Bone marrow (tissue), 2 donors: ENCODE measurements at regions not wholly inside any gene's neighbourhood (a gene's known extent, or its start where the extent isn't known, plus 50 kb on each side); places are given as distances from the start of the nearest gene placed in this dataset.
"Not testable (repeated sequence)": the region's sequence is repeated elsewhere in the genome, so short reads cannot be mapped to it uniquely, and the experiment has no call there.

ENCODE experiments used
- DNase-seq, 2 donors: peaks; one replicate each; lab custom pipeline; 2025; lab: John Stamatoyannopoulos, UW

- no peak for DNase-seq
Observed at GRCh38 chr2:83253848-83254247, 1205.2 kb downstream of the SUCLG1 start.

GRCh38 chr2:83251321-83251872 is 1207.7 kb downstream of the SUCLG1 start:
- no peak for DNase-seq

GRCh38 chr2:83245806-83246537 is 1213.1 kb downstream of the SUCLG1 start:
- DNase-seq = not testable (repeated sequence)

GRCh38 chr2:83240611-83241010 is 1218.5 kb downstream of the SUCLG1 start:
- DNase-seq = no peak

GRCh38 chr2:83238111-83238510 is 1221.0 kb downstream of the SUCLG1 start:
- DNase-seq = no peak

- DNase-seq = no peak
Observed at GRCh38 chr2:83234246-83234645, 1224.8 kb downstream of the SUCLG1 start.

- no peak for DNase-seq
Observed at GRCh38 chr2:83233781-83234180, 1225.3 kb downstream of the SUCLG1 start.

- no peak for DNase-seq
Observed at GRCh38 chr2:83233326-83233725, 1225.8 kb downstream of the SUCLG1 start.

- DNase-seq = no peak
Observed at GRCh38 chr2:83229443-83229842, 1229.6 kb downstream of the SUCLG1 start.

GRCh38 chr2:83224591-83225200 is 1234.4 kb downstream of the SUCLG1 start:
- DNase-seq = no peak

- DNase-seq = no peak
Observed at GRCh38 chr2:83221258-83221657, 1237.8 kb downstream of the SUCLG1 start.

- no peak for DNase-seq
Observed at GRCh38 chr2:83217854-83218253, 1241.2 kb downstream of the SUCLG1 start.

- no peak for DNase-seq
Observed at GRCh38 chr2:83196225-83196624, 1262.9 kb downstream of the SUCLG1 start.

- no peak for DNase-seq
Observed at GRCh38 chr2:83191316-83191715, 1267.8 kb downstream of the SUCLG1 start.

- no peak for DNase-seq
Observed at GRCh38 chr2:83186105-83186760, 1272.8 kb downstream of the SUCLG1 start.

- DNase-seq = not testable (repeated sequence)
Observed at GRCh38 chr2:83180862-83181530, 1278.1 kb downstream of the SUCLG1 start.

- no peak for DNase-seq
Observed at GRCh38 chr2:83176539-83176938, 1282.5 kb downstream of the SUCLG1 start.

- DNase-seq = no peak
Observed at GRCh38 chr2:83172841-83173240, 1286.2 kb downstream of the SUCLG1 start.

GRCh38 chr2:83168377-83168776 is 1290.7 kb downstream of the SUCLG1 start:
- DNase-seq = no peak

- no peak for DNase-seq
Observed at GRCh38 chr2:83162421-83162820, 1296.7 kb downstream of the SUCLG1 start.

GRCh38 chr2:83160571-83160970 is 1298.5 kb downstream of the SUCLG1 start:
- DNase-seq = no peak

GRCh38 chr2:83155826-83156225 is 1303.3 kb downstream of the SUCLG1 start:
- DNase-seq = no peak
